Mesenchymal stem cell (in vitro differentiated cells and primary cell): ENCODE measurements at regions not wholly inside any gene's neighbourhood (a gene's known extent, or its start where the extent isn't known, plus 50 kb on each side); places are given as distances from the start of the nearest gene placed in this dataset.

Experiments
- DNase-seq: peaks from one replicate; pipeline ENCODE4 v3.0.0-alpha.2; 2013
- H2AFZ ChIP-seq: one replicate; pipeline ENCODE4 v1.6.1; 2013; ENCODE audit warnings: low read depth, mild to moderate bottlenecking, control low read depth, inconsistent platforms, low read length, moderate library complexity
- H2AK5ac ChIP-seq: 2 replicates; pipeline ENCODE4 v1.6.1; 2013; ENCODE audit warnings: low read length, moderate library complexity, mild to moderate bottlenecking, inconsistent platforms; ENCODE audit not compliant: severe bottlenecking
- H2BK120ac ChIP-seq: one replicate; pipeline ENCODE4 v1.6.1; 2013; ENCODE audit warnings: low read depth, mild to moderate bottlenecking, inconsistent platforms, low read length, moderate library complexity
- H2BK12ac ChIP-seq, 2 experiments: one replicate each; pipeline ENCODE4 v1.6.1; 2013; ENCODE audit warnings: inconsistent platforms in 2 of 2, low read length in 2 of 2, mild to moderate bottlenecking in 2 of 2, moderate library complexity in 2 of 2, control low read depth in 1 of 2
- H2BK15ac ChIP-seq: one replicate; pipeline ENCODE4 v1.6.1; 2013; ENCODE audit warnings: mild to moderate bottlenecking, low read depth, inconsistent platforms; ENCODE audit not compliant: poor library complexity, severe bottlenecking
- H2BK5ac ChIP-seq: 2 replicates; pipeline ENCODE4 v1.6.1; 2013; ENCODE audit warnings: low read depth, mild to moderate bottlenecking, low read length, control low read depth, inconsistent platforms; ENCODE audit not compliant: poor library complexity, severe bottlenecking
- H3K14ac ChIP-seq, 2 experiments: one replicate each; pipeline ENCODE4 v1.6.1; 2013; ENCODE audit warnings: inconsistent platforms in 2 of 2, low read length in 2 of 2, control low read depth in 1 of 2, mild to moderate bottlenecking in 1 of 2, moderate library complexity in 1 of 2
- H3K18ac ChIP-seq, 2 experiments: one replicate each; pipeline ENCODE4 v1.6.1; 2013; ENCODE audit warnings: inconsistent platforms in 2 of 2, low read length in 2 of 2, control low read depth in 1 of 2, low read depth in 1 of 2, mild to moderate bottlenecking in 1 of 2
- H3K23ac ChIP-seq, 2 experiments: one replicate each; pipeline ENCODE4 v1.6.1; 2013; ENCODE audit warnings: inconsistent platforms in 2 of 2, low read length in 2 of 2, mild to moderate bottlenecking in 2 of 2, moderate library complexity in 2 of 2, control low read depth in 1 of 2
- H3K27ac ChIP-seq: 2 replicates; pipeline ENCODE4 v1.5.1; 2013; ENCODE audit warnings: mild to moderate bottlenecking, moderate library complexity, low read length, control low read depth, inconsistent platforms; ENCODE audit not compliant: poor library complexity, severe bottlenecking
- H3K27me3 ChIP-seq, 2 experiments: 2 replicates each; pipeline versions ENCODE4 v1.6.1 to v1.7.0; 2013; ENCODE audit warnings: low read length in 2 of 2, mild to moderate bottlenecking in 2 of 2, moderate library complexity in 2 of 2, control low read depth in 1 of 2, inconsistent platforms in 1 of 2; ENCODE audit not compliant: control insufficient read depth in 1 of 2, insufficient read depth in 1 of 2
- H3K36me3 ChIP-seq, 2 experiments: 2 replicates each; pipeline versions ENCODE4 v1.6.1 to v1.7.0; 2013; ENCODE audit warnings: low read length in 2 of 2, control low read depth in 1 of 2, inconsistent platforms in 1 of 2, low read depth in 1 of 2, mild to moderate bottlenecking in 1 of 2; ENCODE audit not compliant: insufficient read depth in 2 of 2, control insufficient read depth in 1 of 2
- H3K4ac ChIP-seq, 2 experiments: one replicate each; pipeline ENCODE4 v1.6.1; 2013; ENCODE audit warnings: inconsistent platforms in 2 of 2, low read length in 2 of 2, mild to moderate bottlenecking in 2 of 2, moderate library complexity in 2 of 2, control low read depth in 1 of 2, low read depth in 1 of 2
- H3K4me1 ChIP-seq: 2 replicates; pipeline ENCODE4 v1.6.1; 2013; ENCODE audit warnings: low read depth, low read length, control low read depth; ENCODE audit not compliant: control insufficient read depth, insufficient read depth
- H3K4me2 ChIP-seq: 2 replicates; pipeline ENCODE4 v1.6.1; 2013; ENCODE audit warnings: low read length, mild to moderate bottlenecking, inconsistent platforms; ENCODE audit not compliant: poor library complexity, severe bottlenecking
- H3K4me3 ChIP-seq, 2 experiments: 2 replicates each; pipeline versions ENCODE4 v1.5.1 to v1.7.0; 2013; ENCODE audit warnings: low read length in 2 of 2, mild to moderate bottlenecking in 2 of 2, control low read depth in 1 of 2, low read depth in 1 of 2; ENCODE audit not compliant: insufficient read depth in 1 of 2
- H3K79me1 ChIP-seq: replicated peaks from 2 replicates; pipeline ENCODE4 v1.6.1; 2013; ENCODE audit warnings: mild to moderate bottlenecking, control low read depth, low read length, inconsistent platforms; ENCODE audit not compliant: poor library complexity, severe bottlenecking
- H3K9ac ChIP-seq: 2 replicates; pipeline ENCODE4 v1.7.0; 2013; ENCODE audit warnings: mild to moderate bottlenecking, low read length, moderate library complexity
- H3K9me3 ChIP-seq: 2 replicates; pipeline ENCODE4 v1.7.0; 2013; ENCODE audit warnings: mild to moderate bottlenecking, low read length; ENCODE audit not compliant: control insufficient read depth
- H4K8ac ChIP-seq: one replicate; pipeline ENCODE4 v1.6.1; 2013; ENCODE audit warnings: inconsistent platforms, mild to moderate bottlenecking, low read length, moderate library complexity
- H4K91ac ChIP-seq: one replicate; pipeline ENCODE4 v1.6.1; 2013; ENCODE audit warnings: mild to moderate bottlenecking, low read length, inconsistent platforms
- WGBS: methylation state at CpG from one replicate; pipeline ENCODE4 v1.1.7; 2013; ENCODE audit warnings: mixed read lengths; 5-methylcytosine and 5-hydroxymethylcytosine counted together

DNA sequence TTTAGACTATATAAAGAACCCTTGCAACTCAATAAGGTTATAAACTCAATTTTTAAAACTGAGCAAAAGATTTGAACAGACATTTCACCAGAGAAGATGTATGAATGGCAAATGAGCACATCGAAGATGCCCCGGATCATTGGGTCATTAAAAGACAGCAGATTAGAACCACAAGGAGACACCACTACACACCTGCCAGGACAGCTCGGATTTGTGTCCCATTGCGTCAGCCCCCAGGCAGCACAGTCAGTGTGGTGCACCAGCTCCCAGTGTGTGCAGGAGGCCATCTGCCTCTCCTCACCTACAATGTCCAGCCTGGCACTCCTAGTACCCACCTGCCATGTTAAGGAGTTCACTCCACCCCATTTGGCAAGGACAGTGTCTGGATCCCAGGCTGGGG is 61.1 kb upstream of the LRP8 start:
- Histone ChIP-seq H4K91ac (no peak overlapping the region), H3K9ac (no peak overlapping the region), H2BK12ac (no peak overlapping the region), H2BK5ac (no peak overlapping the region), H3K9me3 (no peaks in the 10 kb centered on the region), H3K4me2 (no peak overlapping the region), H3K4me3 (no peak overlapping the region), H3K36me3 (no peaks in the 10 kb centered on the region), H2AFZ (no peak overlapping the region), H3K23ac (no peak overlapping the region), H3K4me1 (peaks cover 6% of the 10 kb centered on the region), H3K14ac (peak overlapping the region in 1 of 2 experiments; percentile 61), H3K4ac (no peak overlapping the region), H2BK120ac (no peak overlapping the region), H2AK5ac (no peak overlapping the region), H3K27me3 (peaks cover 0 to 29% of the 10 kb centered on the region in 2 experiments), H3K27ac (no peak overlapping the region), H4K8ac (no peak overlapping the region), H3K79me1 (no peaks in the 10 kb centered on the region), H3K18ac (no peak overlapping the region), H2BK15ac (no peak overlapping the region)
- 94% methylated on average over 4 of the region's 4 CpGs for WGBS
- DNase-seq, result no peak

DNA sequence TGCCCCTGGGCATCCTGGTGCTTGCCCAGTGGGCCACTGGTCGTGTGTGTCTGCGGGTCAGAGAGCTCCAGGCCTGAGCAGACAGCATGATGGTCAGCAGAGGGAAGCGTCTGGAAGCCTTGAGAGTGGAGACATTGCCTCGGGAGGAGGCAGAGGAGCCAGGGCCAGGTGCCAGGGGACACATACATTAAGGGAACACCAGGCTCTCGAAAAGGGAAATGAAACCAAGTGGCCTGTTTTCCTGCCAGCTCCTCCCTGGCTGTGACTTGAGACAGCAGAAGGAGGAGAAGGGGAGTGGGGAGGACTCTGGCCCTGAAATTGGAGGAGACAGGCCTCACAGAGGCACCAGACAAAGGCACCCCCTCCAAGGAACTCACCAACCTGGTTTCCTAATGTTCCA is 62.4 kb upstream of the LRP8 start:
- Histone ChIP-seq H3K14ac (no peak overlapping the region), H3K4me1 (peaks cover 6% of the 10 kb centered on the region), H4K91ac (no peak overlapping the region), H3K4ac (no peak overlapping the region), H2AK5ac (no peak overlapping the region), H4K8ac (no peak overlapping the region), H2BK5ac (no peak overlapping the region), H3K27ac (no peak overlapping the region), H3K36me3 (no peaks in the 10 kb centered on the region), H3K4me3 (no peak overlapping the region), H3K9ac (peak overlapping the region; percentile 16), H3K9me3 (no peaks in the 10 kb centered on the region), H3K4me2 (no peak overlapping the region), H2BK120ac (no peak overlapping the region), H2BK15ac (no peak overlapping the region), H2BK12ac (no peak overlapping the region), H3K27me3 (peaks cover 0 to 18% of the 10 kb centered on the region in 2 experiments), H2AFZ (no peak overlapping the region), H3K23ac (no peak overlapping the region), H3K79me1 (no peaks in the 10 kb centered on the region), H3K18ac (no peak overlapping the region)
- WGBS, result 65% methylated on average over 5 of the region's 5 CpGs
- no peak for DNase-seq

DNA sequence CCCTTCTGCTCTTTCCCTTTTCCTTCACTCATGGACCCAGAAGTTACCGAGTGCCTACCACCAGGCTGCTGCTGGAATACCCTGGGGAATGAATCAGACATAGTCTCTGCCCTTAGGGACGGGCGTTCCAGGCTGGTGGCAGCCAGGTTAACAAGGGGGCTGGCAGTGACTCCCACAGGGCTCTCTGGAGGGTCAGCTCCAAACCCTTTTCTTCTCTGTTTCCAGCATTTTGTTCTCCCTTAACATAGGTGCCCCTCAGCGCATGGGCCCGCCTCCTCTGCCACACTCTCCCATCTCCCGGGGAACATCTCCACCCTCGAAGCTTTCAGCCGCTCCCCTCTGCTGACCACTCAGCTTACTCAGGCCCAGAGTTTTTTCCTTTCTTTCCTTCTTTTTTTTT is 62.9 kb upstream of the LRP8 start:
- Histone ChIP-seq H3K4me2 (no peak overlapping the region), H4K8ac (no peak overlapping the region), H3K9ac (no peak overlapping the region), H2AK5ac (no peak overlapping the region), H3K36me3 (no peaks in the 10 kb centered on the region), H4K91ac (no peak overlapping the region), H3K27me3 (peaks cover 0 to 14% of the 10 kb centered on the region in 2 experiments), H3K14ac (no peak overlapping the region), H3K18ac (no peak overlapping the region), H2BK5ac (no peak overlapping the region), H3K27ac (no peak overlapping the region), H3K9me3 (no peaks in the 10 kb centered on the region), H2BK12ac (no peak overlapping the region), H3K23ac (no peak overlapping the region), H3K79me1 (no peaks in the 10 kb centered on the region), H3K4me3 (no peak overlapping the region), H3K4ac (no peak overlapping the region), H3K4me1 (peaks cover 6% of the 10 kb centered on the region), H2BK120ac (no peak overlapping the region), H2AFZ (no peak overlapping the region), H2BK15ac (no peak overlapping the region)
- no peak for DNase-seq
- WGBS, result 95% methylated on average over 8 of the region's 8 CpGs

DNA sequence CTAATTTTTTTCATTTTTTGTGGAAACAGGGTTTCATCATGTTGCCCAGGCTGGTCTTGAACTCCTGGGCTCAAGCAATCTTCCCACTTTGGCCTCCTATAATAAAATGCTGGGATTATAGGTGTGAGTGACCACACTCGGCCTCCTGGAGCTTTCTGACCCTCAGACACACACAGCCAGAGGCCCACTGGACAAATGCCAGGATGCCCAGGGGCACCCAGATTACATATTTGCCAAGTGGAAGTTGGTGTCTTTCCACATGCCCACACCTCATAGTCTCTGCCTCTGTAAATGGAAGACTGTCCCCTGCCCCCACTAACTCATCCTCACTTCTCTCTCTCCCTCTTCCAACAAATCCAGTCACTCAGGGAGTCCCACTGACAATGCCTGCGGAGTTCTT is 63.4 kb upstream of the LRP8 start:
- H3K4me1 ChIP-seq, result peaks cover 6% of the 10 kb centered on the region
- no peak overlapping the region for H2BK15ac ChIP-seq
- no peak overlapping the region for H2AK5ac ChIP-seq
- no peak overlapping the region for H3K18ac ChIP-seq
- H3K27ac ChIP-seq, result no peak overlapping the region
- no peak for DNase-seq
- no peaks in the 10 kb centered on the region for H3K9me3 ChIP-seq
- H3K14ac ChIP-seq, result no peak overlapping the region
- 75% methylated on average over 2 of the region's 2 CpGs for whole genome bisulfite sequencing
- no peak overlapping the region for H2BK5ac ChIP-seq
- no peak overlapping the region for H3K4ac ChIP-seq
- no peak overlapping the region for H3K9ac ChIP-seq
- no peak overlapping the region for H4K91ac ChIP-seq
- H3K27me3 ChIP-seq, result peaks cover 0 to 12% of the 10 kb centered on the region in 2 experiments
- no peak overlapping the region for H2AFZ ChIP-seq
- H3K4me3 ChIP-seq, result no peak overlapping the region
- no peak overlapping the region for H2BK120ac ChIP-seq
- no peak overlapping the region for H3K23ac ChIP-seq
- no peaks in the 10 kb centered on the region for H3K79me1 ChIP-seq
- no peak overlapping the region for H3K4me2 ChIP-seq
- H4K8ac ChIP-seq, result peak overlapping the region; percentile 14
- H2BK12ac ChIP-seq, result no peak overlapping the region
- H3K36me3 ChIP-seq, result no peaks in the 10 kb centered on the region
